ENCODE measurements at regions not wholly inside any gene's neighbourhood (a gene's known extent, or its start where the extent isn't known, plus 50 kb on each side); places are given as distances from the start of the nearest gene placed in this dataset.
A peak's percentile ranks its signal among the peaks of the same experiment; 100 is the strongest.

GRCh38 chr2:192500550-192501200 lies 305.9 kb upstream of the TMEFF2 start:
- Histone ChIP-seq H3K36me3 (ENCODE audit: low read depth, low read length) (no peaks in the 10 kb centered on the region), H3K9me2 (replicated peaks; ENCODE audit: low read length) (no peaks in the 10 kb centered on the region), H3K4me2 (ENCODE audit: low read length) (no peak overlapping the region), H3K9me3 (ENCODE audit: low read length) (no peaks in the 10 kb centered on the region), H3K4me1 (ENCODE audit: insufficient read depth, low read length) (peaks cover 25% of the 10 kb centered on the region), H3K27ac (ENCODE audit: low read length) (peak overlapping the region; percentile 59), H3K27me3 (ENCODE audit: low read length) (no peaks in the 10 kb centered on the region), H4K20me1 (ENCODE audit: low read length) (no peaks in the 10 kb centered on the region), H3K4me3 (ENCODE audit: low read length) (no peak overlapping the region), H2AFZ (ENCODE audit: low read length) (no peak overlapping the region), H3K79me2 (ENCODE audit: low read length) (no peaks in the 10 kb centered on the region), H3K9ac (ENCODE audit: low read length) (no peak overlapping the region), H3F3A (ENCODE audit: low read length, unreplicated experiment) (no peaks in the 10 kb centered on the region)
- intact Hi-C loops (cut with micrococcal nuclease), result no loop called here
- ATAC-seq, result peak; percentile 97
- BruUV-seq (replicated peaks), result no TSS peak
- POLR2A ChIA-PET (ENCODE audit: unreplicated experiment), result no interaction called here
- CTCF ChIA-PET, result no interaction called here
- DNase-seq, result peak; percentile 90
- TF ChIP-seq CTCF (conservative IDR thresholded peaks at IDR 0.05; ENCODE audit: low read depth, low read length) (no peak), EZH2phosphoT487 (IDR thresholded peaks at IDR 0.05; ENCODE audit: borderline replicate concordance, low read length) (no peak), EZH2 (IDR thresholded peaks at IDR 0.05; ENCODE audit: low read length, unreplicated experiment) (no peak)

GRCh38 chr2:192499476-192499875 lies 304.7 kb upstream of the TMEFF2 start:
- BruUV-seq (replicated peaks), result no TSS peak

More at GRCh38 chr2:192499476-192499875, 304.7 kb upstream of the TMEFF2 start:
- Histone ChIP-seq H3K9ac (ENCODE audit: low read length) (no peak overlapping the region), H3K4me1 (ENCODE audit: insufficient read depth, low read length) (peaks cover 25% of the 10 kb centered on the region), H3K36me3 (ENCODE audit: low read depth, low read length) (no peaks in the 10 kb centered on the region), H3F3A (ENCODE audit: low read length, unreplicated experiment) (no peaks in the 10 kb centered on the region), H3K27ac (ENCODE audit: low read length) (no peak overlapping the region), H3K79me2 (ENCODE audit: low read length) (no peaks in the 10 kb centered on the region), H3K4me2 (ENCODE audit: low read length) (no peak overlapping the region), H4K20me1 (ENCODE audit: low read length) (no peaks in the 10 kb centered on the region), H2AFZ (ENCODE audit: low read length) (no peak overlapping the region), H3K27me3 (ENCODE audit: low read length) (no peaks in the 10 kb centered on the region), H3K9me2 (replicated peaks; ENCODE audit: low read length) (no peaks in the 10 kb centered on the region), H3K4me3 (ENCODE audit: low read length) (no peak overlapping the region), H3K9me3 (ENCODE audit: low read length) (no peaks in the 10 kb centered on the region)
- DNase-seq (peak; percentile 28), ATAC-seq (peak; percentile 18)
- intact Hi-C loops (cut with micrococcal nuclease), result no loop called here
- POLR2A ChIA-PET (ENCODE audit: unreplicated experiment), result no interaction called here
- TF ChIP-seq EZH2phosphoT487 (IDR thresholded peaks at IDR 0.05; ENCODE audit: borderline replicate concordance, low read length), result no peak
- TF ChIP-seq CTCF (conservative IDR thresholded peaks at IDR 0.05; ENCODE audit: low read depth, low read length), result no peak
- no peak for TF ChIP-seq EZH2 (IDR thresholded peaks at IDR 0.05; ENCODE audit: low read length, unreplicated experiment)
- CTCF ChIA-PET, result no interaction called here
